ENCODE measurements at regions not wholly inside any gene's neighbourhood (a gene's known extent, or its start where the extent isn't known, plus 50 kb on each side); places are given as distances from the start of the nearest gene placed in this dataset.

DNA sequence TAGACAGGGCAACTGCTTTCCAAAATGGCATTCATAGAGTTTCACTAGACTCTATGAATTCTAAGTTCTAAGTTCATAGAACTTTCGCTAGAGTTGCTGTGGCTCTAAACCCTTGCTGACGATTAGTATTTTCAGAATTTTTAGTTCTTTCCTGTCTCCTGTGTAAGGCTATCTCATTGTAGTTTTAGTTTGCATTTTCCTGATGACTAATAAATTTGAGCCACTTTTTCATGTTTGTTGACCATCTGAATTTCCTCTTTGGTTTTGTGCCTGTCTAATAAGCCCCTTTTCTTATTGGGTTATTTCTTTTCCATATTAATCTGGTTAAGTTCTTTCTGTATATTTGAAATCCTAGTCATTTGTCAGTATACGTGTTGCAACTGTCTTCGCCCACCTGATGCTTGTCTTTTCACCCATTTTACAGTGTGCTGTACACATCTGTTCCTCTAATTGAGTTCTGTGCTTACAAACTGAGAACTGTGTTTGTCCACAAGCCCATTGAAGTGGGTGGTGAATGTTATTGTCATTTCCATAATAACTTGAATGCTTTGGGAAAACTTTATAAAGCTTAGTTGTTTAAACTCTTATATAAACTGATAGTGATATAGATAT, 177.7 kb upstream of the CDYL start:
- TF ChIP-seq POLR2A (IDR thresholded peaks at IDR 0.05) (no peak), EP300 (IDR thresholded peaks at IDR 0.05) (no peak), POLR2AphosphoS5 (IDR thresholded peaks at IDR 0.05) (no peak)
- TF ChIP-seq, protein P1, sequence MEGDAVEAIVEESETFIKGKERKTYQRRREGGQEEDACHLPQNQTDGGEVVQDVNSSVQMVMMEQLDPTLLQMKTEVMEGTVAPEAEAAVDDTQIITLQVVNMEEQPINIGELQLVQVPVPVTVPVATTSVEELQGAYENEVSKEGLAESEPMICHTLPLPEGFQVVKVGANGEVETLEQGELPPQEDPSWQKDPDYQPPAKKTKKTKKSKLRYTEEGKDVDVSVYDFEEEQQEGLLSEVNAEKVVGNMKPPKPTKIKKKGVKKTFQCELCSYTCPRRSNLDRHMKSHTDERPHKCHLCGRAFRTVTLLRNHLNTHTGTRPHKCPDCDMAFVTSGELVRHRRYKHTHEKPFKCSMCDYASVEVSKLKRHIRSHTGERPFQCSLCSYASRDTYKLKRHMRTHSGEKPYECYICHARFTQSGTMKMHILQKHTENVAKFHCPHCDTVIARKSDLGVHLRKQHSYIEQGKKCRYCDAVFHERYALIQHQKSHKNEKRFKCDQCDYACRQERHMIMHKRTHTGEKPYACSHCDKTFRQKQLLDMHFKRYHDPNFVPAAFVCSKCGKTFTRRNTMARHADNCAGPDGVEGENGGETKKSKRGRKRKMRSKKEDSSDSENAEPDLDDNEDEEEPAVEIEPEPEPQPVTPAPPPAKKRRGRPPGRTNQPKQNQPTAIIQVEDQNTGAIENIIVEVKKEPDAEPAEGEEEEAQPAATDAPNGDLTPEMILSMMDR (IDR thresholded peaks at IDR 0.05): no peak

Data from gastroesophageal sphincter (tissue), 3 donors.